Fibroblast of lung (primary cell): ENCODE measurements at regions not wholly inside any gene's neighbourhood (a gene's known extent, or its start where the extent isn't known, plus 50 kb on each side); places are given as distances from the start of the nearest gene placed in this dataset.

Experiments used
- EZH2 ChIP-seq: IDR thresholded peaks from 2 replicates; pipeline ENCODE4 v1.5.1; 2012; ENCODE audit warnings: low read length, control low read depth, mild to moderate bottlenecking; ENCODE audit errors: missing control alignments
- TF ChIP-seq, protein P1 (sequence below), 2 donors: IDR thresholded peaks in 1 of 2; conservative IDR thresholded peaks in 1 of 2; 1 replicate in 1 of 2; 2 replicates in 1 of 2; pipeline ENCODE4 v1.5.1; 2011 to 2012; ENCODE audit warnings: low read length in 2 of 2, control low read depth in 1 of 2, inconsistent platforms in 1 of 2, low read depth in 1 of 2, mild to moderate bottlenecking in 1 of 2

DNA sequence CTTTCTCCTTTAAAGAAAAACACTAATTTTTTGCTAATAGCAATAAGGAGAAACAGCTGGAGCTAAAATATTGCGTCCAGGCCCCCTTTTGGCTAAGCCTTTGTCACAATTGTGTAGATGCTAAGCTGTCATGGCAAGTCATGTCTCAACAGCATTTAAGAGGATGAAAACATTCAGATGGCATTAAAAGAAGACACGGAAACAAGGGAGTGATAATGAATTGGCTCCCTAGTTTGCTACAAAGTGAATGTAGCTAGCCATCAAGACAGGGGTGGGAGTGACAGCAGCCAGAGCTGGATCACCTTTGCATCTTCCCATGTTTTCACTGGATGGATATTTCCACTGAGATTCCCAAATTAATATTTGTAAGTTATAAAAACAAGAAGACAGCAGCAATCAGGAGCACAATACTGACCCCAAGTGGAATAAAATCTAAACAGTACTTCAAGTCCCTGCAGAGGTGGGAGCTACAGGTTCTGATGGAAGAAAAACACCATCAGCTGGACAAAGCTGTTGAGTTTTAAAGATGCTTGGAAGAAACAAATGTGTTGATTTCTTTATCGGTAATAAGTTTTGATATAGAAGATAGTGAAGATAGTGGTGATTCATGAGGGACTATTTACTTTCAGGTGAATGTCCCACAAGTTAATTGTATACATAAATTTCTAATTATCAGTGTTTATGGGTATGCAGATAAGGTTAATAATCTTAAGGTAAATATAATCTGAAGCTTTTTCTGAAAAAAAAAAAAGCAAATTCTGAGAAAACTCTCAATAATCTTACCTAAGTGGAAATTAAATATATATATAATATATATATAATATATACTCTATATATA lies 129.4 kb downstream of the SLC16A9 start:
- TF ChIP-seq, protein P1, sequence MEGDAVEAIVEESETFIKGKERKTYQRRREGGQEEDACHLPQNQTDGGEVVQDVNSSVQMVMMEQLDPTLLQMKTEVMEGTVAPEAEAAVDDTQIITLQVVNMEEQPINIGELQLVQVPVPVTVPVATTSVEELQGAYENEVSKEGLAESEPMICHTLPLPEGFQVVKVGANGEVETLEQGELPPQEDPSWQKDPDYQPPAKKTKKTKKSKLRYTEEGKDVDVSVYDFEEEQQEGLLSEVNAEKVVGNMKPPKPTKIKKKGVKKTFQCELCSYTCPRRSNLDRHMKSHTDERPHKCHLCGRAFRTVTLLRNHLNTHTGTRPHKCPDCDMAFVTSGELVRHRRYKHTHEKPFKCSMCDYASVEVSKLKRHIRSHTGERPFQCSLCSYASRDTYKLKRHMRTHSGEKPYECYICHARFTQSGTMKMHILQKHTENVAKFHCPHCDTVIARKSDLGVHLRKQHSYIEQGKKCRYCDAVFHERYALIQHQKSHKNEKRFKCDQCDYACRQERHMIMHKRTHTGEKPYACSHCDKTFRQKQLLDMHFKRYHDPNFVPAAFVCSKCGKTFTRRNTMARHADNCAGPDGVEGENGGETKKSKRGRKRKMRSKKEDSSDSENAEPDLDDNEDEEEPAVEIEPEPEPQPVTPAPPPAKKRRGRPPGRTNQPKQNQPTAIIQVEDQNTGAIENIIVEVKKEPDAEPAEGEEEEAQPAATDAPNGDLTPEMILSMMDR (conservative IDR thresholded peaks at IDR 0.05 in 1 of 2, IDR thresholded peaks at IDR 0.05 in 1 of 2; ENCODE audit: low read depth in 1 of 2, low read length in 2 of 2): peak; percentile 52 to 64
- TF ChIP-seq EZH2: no peak
